AG04449 (cell line): ENCODE measurements at regions not wholly inside any gene's neighbourhood (a gene's known extent, or its start where the extent isn't known, plus 50 kb on each side); places are given as distances from the start of the nearest gene placed in this dataset.

ENCODE experiments used
- CTCF ChIA-PET: fragments of 350-600 bp; formaldehyde crosslinking; extraction: SDS; loops from one replicate; lab custom pipeline; 2021; ENCODE audit warnings: antibody characterized with exemption; lab: Yijun Ruan, JAX
- POLR2A ChIA-PET: fragments of 400-600, 350-600 bp; formaldehyde crosslinking; extraction: SDS; loops from one replicate; lab custom pipeline; 2020; ENCODE audit warnings: antibody characterized with exemption, inconsistent platforms; lab: Yijun Ruan, JAX
- DNase-seq: peaks from one replicate; pipeline ENCODE4 v3.0.0-alpha.2; 2010; ENCODE audit warnings: low read depth, low spot score
- H3K4me3 ChIP-seq: 2 replicates; pipeline ENCODE4 v1.5.1; 2011; ENCODE audit warnings: low read depth, mild to moderate bottlenecking, control low read depth, low read length
- CTCF ChIP-seq: IDR thresholded peaks from one replicate; pipeline ENCODE4 v1.5.1; 2011; ENCODE audit warnings: mild to moderate bottlenecking, moderate library complexity, low read length, control low read depth, inconsistent platforms; ENCODE audit not compliant: insufficient read depth; ENCODE audit errors: missing control alignments

- ChIA-PET CTCF (no interaction called here), POLR2A (no interaction called here)
- no peak overlapping the region for H3K4me3 ChIP-seq
- no peak for TF ChIP-seq CTCF
- no peak for DNase-seq
Observed at GRCh38 chr4:144310535-144310934, 170.0 kb upstream of the GYPA start.

GRCh38 chr4:144313370-144313769 lies 172.9 kb upstream of the GYPA start:
- CTCF ChIA-PET = no interaction called here
- POLR2A ChIA-PET = no interaction called here
- no peak for TF ChIP-seq CTCF
- no peak for DNase-seq
- no peak overlapping the region for H3K4me3 ChIP-seq

- TF ChIP-seq CTCF = no peak
- ChIA-PET CTCF (no interaction called here), POLR2A (no interaction called here)
- no peak overlapping the region for H3K4me3 ChIP-seq
- DNase-seq = no peak
Observed at GRCh38 chr4:144316869-144317268, 176.4 kb upstream of the GYPA start.

- DNase-seq = no peak
- POLR2A ChIA-PET = no interaction called here
- no peak overlapping the region for H3K4me3 ChIP-seq
- CTCF ChIA-PET = no interaction called here
- TF ChIP-seq CTCF = no peak
Observed at GRCh38 chr4:144318797-144319196, 178.3 kb upstream of the GYPA start.

GRCh38 chr4:144336633-144337032 lies 196.1 kb upstream of the GYPA start:
- no peak for DNase-seq
- ChIA-PET CTCF (no interaction called here), POLR2A (no interaction called here)
- no peak for TF ChIP-seq CTCF
- H3K4me3 ChIP-seq = no peak overlapping the region

GRCh38 chr4:144338148-144338547 lies 197.6 kb upstream of the GYPA start:
- TF ChIP-seq CTCF = no peak
- ChIA-PET CTCF (interaction anchor here (0.8 kb wide), 1 partner anchor 17 kb away, joined by 3 read pairs; no protein-coding TSS in a partner anchor), POLR2A (no interaction called here)
- no peak overlapping the region for H3K4me3 ChIP-seq
- no peak for DNase-seq
